PC-3 (cell line): ENCODE measurements at regions not wholly inside any gene's neighbourhood (a gene's known extent, or its start where the extent isn't known, plus 50 kb on each side); places are given as distances from the start of the nearest gene placed in this dataset.

Source experiments
- ATAC-seq: fragments of 200-7000 bp; cut with Tn5 transposase; 2 replicates; pipeline ENCODE4 v1.9.1; 2020; ENCODE audit warnings: mild to moderate bottlenecking, moderate library complexity
- BruUV-seq: library from RNA; stranded (reverse); fragments of 400-500 nt; replicated peaks from 2 replicates; lab custom pipeline; 2021; lab: Mats Ljungman, UMichigan
- CTCF ChIA-PET: fragments of 300-600 bp; sonication (Branson Sonifier 250); formaldehyde crosslinking; loops from one replicate; lab custom pipeline; 2022; ENCODE audit warnings: antibody characterized with exemption; lab: Charles Lee
- POLR2A ChIA-PET: fragments of 300-600 bp; sonication (Branson Sonifier 250); formaldehyde crosslinking; loops from one replicate; lab custom pipeline; 2022; ENCODE audit warnings: antibody characterized with exemption; ENCODE audit not compliant: unreplicated experiment; lab: Charles Lee
- DNase-seq: peaks from one replicate; pipeline ENCODE4 v3.0.0-alpha.2; 2015
- H2AFZ ChIP-seq: fragments of 300-600 bp; sonication (generic); 2 replicates; pipeline ENCODE4 v1.6.0; 2016; ENCODE audit warnings: antibody characterized with exemption, low read length
- H3F3A ChIP-seq: fragments of 300-600 bp; sonication (generic); one replicate; pipeline ENCODE4 v1.6.0; 2017; ENCODE audit warnings: antibody characterized with exemption, low read length, control low read depth, mild to moderate bottlenecking; ENCODE audit not compliant: unreplicated experiment
- H3K27ac ChIP-seq: fragments of 300-600 bp; sonication (generic); 2 replicates; pipeline ENCODE4 v1.5.1; 2016; ENCODE audit warnings: mild to moderate bottlenecking, low read length
- H3K27me3 ChIP-seq: fragments of 300-600 bp; sonication (generic); 2 replicates; pipeline ENCODE4 v1.6.1; 2016; ENCODE audit warnings: low read length, mixed read lengths
- H3K36me3 ChIP-seq: fragments of 300-600 bp; sonication (generic); 2 replicates; pipeline ENCODE4 v1.6.1; 2016; ENCODE audit warnings: low read depth, mixed run types, low read length, mixed read lengths
- H3K4me1 ChIP-seq: fragments of 300-600 bp; sonication (generic); 2 replicates; pipeline ENCODE4 v1.5.1; 2016; ENCODE audit warnings: low read length; ENCODE audit not compliant: insufficient read depth
- H3K4me2 ChIP-seq: fragments of 300-600 bp; sonication (generic); 2 replicates; pipeline ENCODE4 v1.6.0; 2016; ENCODE audit warnings: low read length
- H3K4me3 ChIP-seq: fragments of 300-600 bp; sonication (generic); 2 replicates; pipeline ENCODE4 v1.5.1; 2016; ENCODE audit warnings: mild to moderate bottlenecking, low read length, mixed read lengths
- H3K79me2 ChIP-seq: fragments of 300-600 bp; sonication (generic); 2 replicates; pipeline ENCODE4 v1.6.1; 2017; ENCODE audit warnings: low read length, mixed read lengths
- H3K9ac ChIP-seq: fragments of 300-600 bp; sonication (generic); 2 replicates; pipeline ENCODE4 v1.6.0; 2016; ENCODE audit warnings: mild to moderate bottlenecking, low read length
- H3K9me2 ChIP-seq: fragments of 300-600 bp; sonication (generic); replicated peaks from 2 replicates; pipeline ENCODE4 v1.6.1; 2016; ENCODE audit warnings: mixed run types, low read length, mixed read lengths
- H3K9me3 ChIP-seq: fragments of 300-600 bp; sonication (generic); 2 replicates; pipeline ENCODE4 v1.6.1; 2016; ENCODE audit warnings: low read length, mixed read lengths
- H4K20me1 ChIP-seq: fragments of 300-600 bp; sonication (generic); 2 replicates; pipeline ENCODE4 v1.6.1; 2016; ENCODE audit warnings: low read length, mixed read lengths
- CTCF ChIP-seq: fragments of 300-600 bp; sonication (generic); conservative IDR thresholded peaks from 2 replicates; pipeline ENCODE4 v1.5.1; 2017; ENCODE audit warnings: antibody characterized with exemption, low read depth, mild to moderate bottlenecking, low read length
- EZH2 ChIP-seq: fragments of 300-600 bp; sonication (generic); IDR thresholded peaks from one replicate; pipeline ENCODE4 v1.6.1; 2017; ENCODE audit warnings: antibody characterized with exemption, mild to moderate bottlenecking, low read length; ENCODE audit not compliant: unreplicated experiment
- EZH2phosphoT487 ChIP-seq: fragments of 300-600 bp; sonication (generic); IDR thresholded peaks from 2 replicates; pipeline ENCODE4 v1.6.1; 2018; ENCODE audit warnings: mild to moderate bottlenecking, antibody characterized with exemption, low read length, borderline replicate concordance
- intact Hi-C: fragments of 100-400 bp; cut with micrococcal nuclease; formaldehyde crosslinking; loops from 2 replicates; pipeline ENCODE4 v1.9.0; 2023

- Histone ChIP-seq H3K4me1 (peaks cover 7% of the 10 kb centered on the region; the same call in 1 of the 2 replicates), H3F3A (no peaks in the 10 kb centered on the region), H3K4me2 (no peak overlapping the region), H3K27me3 (no peaks in the 10 kb centered on the region), H4K20me1 (no peaks in the 10 kb centered on the region), H3K9ac (no peak overlapping the region), H3K4me3 (no peak overlapping the region), H3K9me3 (no peaks in the 10 kb centered on the region), H3K27ac (no peak overlapping the region), H3K36me3 (no peaks in the 10 kb centered on the region), H3K79me2 (no peaks in the 10 kb centered on the region), H3K9me2 (no peaks in the 10 kb centered on the region), H2AFZ (no peak overlapping the region)
- DNase-seq: peak; percentile 14
- no peak for TF ChIP-seq EZH2phosphoT487
- no peak for TF ChIP-seq EZH2
- TF ChIP-seq CTCF: no peak
- BruUV-seq: no TSS peak
- intact Hi-C loops: no loop called here
- POLR2A ChIA-PET: no interaction called here
- CTCF ChIA-PET: interaction anchor here (0.6 kb wide), 1 partner anchor 163 kb away, joined by 3 read pairs; no protein-coding TSS in a partner anchor
- no peak for ATAC-seq
Observed at GRCh38 chr13:79225487-79226232, 180.4 kb downstream of the RBM26 start.

- Histone ChIP-seq H3K9ac (no peak overlapping the region), H3K4me2 (no peak overlapping the region), H3K4me3 (no peak overlapping the region), H3F3A (no peaks in the 10 kb centered on the region), H3K9me2 (no peaks in the 10 kb centered on the region), H3K4me1 (no peaks in the 10 kb centered on the region), H4K20me1 (no peaks in the 10 kb centered on the region), H3K27ac (no peak overlapping the region), H2AFZ (no peak overlapping the region), H3K36me3 (no peaks in the 10 kb centered on the region), H3K27me3 (peaks cover 5% of the 10 kb centered on the region; the same call in 1 of the 2 replicates), H3K79me2 (no peaks in the 10 kb centered on the region), H3K9me3 (no peaks in the 10 kb centered on the region)
- DNase-seq (no peak), ATAC-seq (no peak)
- intact Hi-C loops: no loop called here
- no TSS peak for BruUV-seq
- CTCF ChIA-PET: no interaction called here
- no peak for TF ChIP-seq CTCF
- no peak for TF ChIP-seq EZH2phosphoT487
- no peak for TF ChIP-seq EZH2
- POLR2A ChIA-PET: no interaction called here
Observed at GRCh38 chr13:79222427-79223205, 183.4 kb downstream of the RBM26 start.
